Right hindlimb (tissue), 1 donor: ENCODE measurements at regions not wholly inside any gene's neighbourhood (a gene's known extent, or its start where the extent isn't known, plus 50 kb on each side); places are given as distances from the start of the nearest gene placed in this dataset.
"Not testable (repeated sequence)": the region's sequence is repeated elsewhere in the genome, so short reads cannot be mapped to it uniquely, and the experiment has no call there.

Experiments used
- DNase-seq: peaks from one replicate; pipeline ENCODE4 v3.0.0-alpha.2; 2018

- DNase-seq, result no peak
Measured at GRCh38 chr3:145088917-145089316, 1072.1 kb downstream of the PLOD2 start.

GRCh38 chr3:145089337-145089736, 1071.6 kb downstream of the PLOD2 start:
- DNase-seq, result no peak

DNA sequence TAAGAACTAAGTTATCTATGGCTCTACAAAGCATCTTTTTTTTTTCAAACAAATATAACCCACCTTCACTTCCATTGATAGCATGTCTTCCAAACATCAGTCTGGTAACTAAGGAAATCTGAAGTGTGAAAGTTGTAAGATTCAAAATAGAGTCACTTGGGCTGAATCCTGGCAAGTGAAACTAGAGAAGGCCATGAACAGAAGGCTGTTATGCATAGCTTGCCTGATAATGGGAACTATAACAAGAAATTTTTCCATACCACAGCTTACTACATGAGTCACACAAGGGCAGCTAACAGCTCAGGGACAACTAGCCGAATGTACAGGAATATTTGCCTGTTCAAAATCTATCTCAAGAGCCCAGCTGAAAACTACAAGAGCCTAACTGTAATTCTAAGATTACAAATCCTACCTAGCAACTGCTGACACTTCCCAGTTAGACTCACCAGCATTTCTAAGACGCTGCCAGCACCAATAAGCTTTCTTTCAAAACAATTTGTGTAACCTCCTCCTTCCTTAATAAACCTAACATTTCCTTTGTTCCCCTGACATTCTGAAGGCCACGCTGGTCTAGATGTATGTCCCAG, 1066.5 kb downstream of the PLOD2 start:
- no peak for DNase-seq

- not testable (repeated sequence) for DNase-seq
Measured at GRCh38 chr3:145111141-145111540, 1049.8 kb downstream of the PLOD2 start.

GRCh38 chr3:145116769-145117168, 1044.2 kb downstream of the PLOD2 start:
- no peak for DNase-seq

- no peak for DNase-seq
Measured at GRCh38 chr3:145118303-145118702, 1042.7 kb downstream of the PLOD2 start.

DNA sequence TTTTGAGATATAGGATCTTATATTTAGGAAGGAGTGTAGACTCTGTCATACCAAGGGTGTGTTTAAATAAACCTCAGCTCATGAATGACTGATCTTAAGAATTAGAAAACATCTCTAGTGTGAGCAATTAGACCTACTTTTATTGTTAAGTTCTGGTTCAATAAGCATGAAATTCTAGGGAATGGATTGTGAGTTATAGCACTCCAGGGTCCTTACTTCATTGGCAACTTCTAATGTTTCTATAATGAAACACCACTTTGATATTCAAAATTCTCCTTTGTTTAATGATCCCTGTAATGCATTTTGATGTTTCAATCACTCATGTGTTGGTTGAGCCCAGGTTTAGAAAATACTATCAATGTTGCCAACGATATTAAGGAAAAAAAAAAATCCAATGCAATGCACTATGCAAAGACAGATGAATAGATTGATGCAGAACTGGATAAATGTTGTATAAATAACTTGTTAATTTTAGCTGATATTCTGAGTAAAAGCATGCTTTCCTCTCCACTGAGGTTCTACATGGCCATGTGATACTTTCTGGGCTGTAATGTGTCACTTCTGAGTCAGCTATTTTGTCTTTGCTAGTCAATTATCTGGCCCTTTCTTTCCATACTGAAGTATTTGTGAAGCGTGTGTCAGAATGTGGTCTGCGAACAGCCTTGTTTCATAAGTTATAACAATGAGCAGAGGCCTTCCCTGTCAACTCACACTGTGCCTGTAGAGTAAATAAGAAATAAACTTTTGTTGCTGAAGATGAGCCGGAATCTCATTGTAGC, 1035.9 kb downstream of the PLOD2 start:
- DNase-seq, result no peak

DNA sequence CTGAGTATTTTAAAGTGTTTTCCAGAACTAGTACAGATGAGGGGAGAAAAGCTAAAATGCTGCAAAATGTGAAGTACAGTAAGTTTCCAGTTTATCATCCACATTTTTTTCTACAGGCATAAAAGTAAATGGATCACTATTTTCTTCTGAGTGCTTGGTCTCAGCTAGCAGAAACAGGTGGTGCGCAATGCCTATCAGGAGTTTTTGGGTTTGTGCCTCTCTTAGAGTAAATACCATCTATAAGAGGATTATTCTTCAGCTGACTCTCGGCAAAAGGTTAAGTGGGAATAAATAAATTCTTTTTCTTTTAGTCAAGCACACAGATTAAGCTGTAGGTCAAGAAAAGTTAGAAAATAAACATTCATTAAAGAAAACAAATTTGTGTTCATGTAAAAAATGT, 1027.7 kb downstream of the PLOD2 start:
- no peak for DNase-seq

DNA sequence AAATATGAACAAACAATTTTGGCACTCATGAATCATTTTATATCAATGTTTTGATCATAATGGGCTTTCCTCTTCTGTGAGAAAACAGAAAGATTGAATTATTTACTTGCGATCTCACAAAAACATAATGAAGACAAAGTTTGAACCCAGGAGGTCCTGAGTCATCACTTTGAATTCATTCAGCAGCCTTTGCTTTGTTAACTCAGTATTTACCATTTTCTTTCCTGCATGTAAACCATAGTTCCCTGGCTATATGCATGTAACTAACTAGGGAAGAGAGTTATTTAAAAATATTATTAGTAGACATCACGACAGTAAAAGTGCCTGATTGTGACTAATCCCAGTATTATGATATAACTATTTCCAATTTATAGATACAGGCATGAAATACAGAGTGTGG, 1026.2 kb downstream of the PLOD2 start:
- no peak for DNase-seq

- DNase-seq, result no peak
Measured at GRCh38 chr3:145144361-145144760, 1016.6 kb downstream of the PLOD2 start.

GRCh38 chr3:145145461-145145860, 1015.5 kb downstream of the PLOD2 start:
- DNase-seq, result no peak

GRCh38 chr3:145159640-145160039, 1001.3 kb downstream of the PLOD2 start:
- DNase-seq, result no peak

DNA sequence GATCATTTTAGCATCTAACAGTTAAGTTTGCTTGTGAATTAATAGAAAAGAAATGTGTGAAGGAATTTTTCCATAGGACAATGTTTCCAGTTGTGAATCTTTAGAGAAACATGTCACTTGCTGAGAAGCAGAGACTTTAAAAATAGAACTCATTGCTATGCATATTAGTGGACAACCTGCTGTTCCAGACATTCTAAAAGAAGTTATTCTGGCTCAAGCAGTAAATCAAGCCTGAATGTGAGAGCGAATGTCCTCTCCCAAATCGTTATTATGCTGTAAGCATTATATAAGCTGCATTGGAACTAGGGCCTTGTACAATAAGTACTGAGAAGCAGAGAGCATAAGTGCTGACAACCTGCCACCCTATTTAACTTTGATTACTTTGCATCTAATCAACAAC, 990.9 kb downstream of the PLOD2 start:
- no peak for DNase-seq

GRCh38 chr3:145175626-145176025, 985.4 kb downstream of the PLOD2 start:
- no peak for DNase-seq

DNA sequence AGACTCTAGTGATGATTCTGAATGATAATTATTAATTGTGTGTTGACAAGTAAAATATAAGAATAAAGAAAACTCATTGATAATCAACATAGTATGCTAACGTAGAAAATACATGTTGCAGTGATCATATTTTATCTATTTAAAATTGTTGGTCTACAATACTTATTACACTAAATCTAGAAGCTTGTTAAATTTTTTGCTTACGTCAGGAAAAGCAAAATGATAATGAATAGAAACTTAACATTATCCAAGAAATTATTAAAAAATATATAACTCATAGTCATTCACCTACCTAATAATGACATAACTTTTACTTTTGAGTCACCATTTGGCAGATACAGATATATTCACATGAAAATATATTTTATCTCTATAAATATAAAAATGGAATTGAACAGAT, 984.1 kb downstream of the PLOD2 start:
- no peak for DNase-seq

DNA sequence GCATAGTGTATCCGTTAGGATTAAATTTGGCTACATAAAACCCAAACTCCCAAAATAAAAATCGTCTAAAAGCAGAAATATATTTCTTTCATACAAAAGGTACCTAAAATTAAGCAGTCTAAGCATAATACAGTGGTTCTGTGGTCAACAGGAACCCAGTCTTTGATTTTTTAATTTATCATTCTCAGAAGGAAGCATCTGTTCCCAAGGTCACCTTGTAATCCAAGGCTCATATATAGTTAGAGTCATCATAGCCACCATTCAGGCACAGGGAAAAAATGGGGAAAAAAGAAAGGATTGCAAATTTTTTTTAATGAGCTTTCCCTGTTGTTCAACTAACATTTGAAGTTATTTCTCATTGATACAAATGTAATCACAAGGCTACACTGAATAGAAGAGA, 983.2 kb downstream of the PLOD2 start:
- no peak for DNase-seq

DNA sequence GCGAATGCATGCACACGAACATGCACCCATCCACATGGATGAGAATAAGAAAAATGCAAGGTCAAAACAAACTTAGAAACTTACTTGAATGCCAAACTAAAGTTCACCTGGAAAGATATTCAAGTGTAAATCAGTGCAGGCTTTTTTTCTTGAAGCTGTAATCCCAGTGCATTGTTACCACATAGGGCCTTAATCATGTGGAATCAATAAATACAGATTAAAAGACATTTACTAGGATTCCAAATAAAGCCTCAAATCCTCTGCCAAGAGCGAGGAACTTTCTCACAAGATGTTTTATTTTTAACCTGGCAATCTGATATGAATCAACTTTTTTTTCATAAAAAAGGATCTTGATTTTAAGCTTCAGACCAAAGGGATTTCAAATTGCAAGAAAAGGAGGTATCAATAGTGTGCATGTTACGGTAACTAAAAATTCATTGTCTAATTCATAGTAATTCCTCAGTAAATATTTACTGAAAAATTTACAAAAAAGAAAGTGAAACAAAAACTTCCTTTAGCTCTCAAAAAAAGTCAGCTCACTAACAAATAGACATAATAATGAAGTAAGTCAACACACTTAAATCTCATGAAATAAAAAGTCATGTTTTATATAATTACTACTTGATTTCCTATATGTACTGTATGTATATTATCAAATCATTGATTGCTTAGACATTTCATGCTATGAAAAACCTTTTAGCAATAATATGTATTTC, 978.6 kb downstream of the PLOD2 start:
- DNase-seq, result no peak

GRCh38 chr3:145183261-145183660, 977.7 kb downstream of the PLOD2 start:
- DNase-seq, result no peak

DNA sequence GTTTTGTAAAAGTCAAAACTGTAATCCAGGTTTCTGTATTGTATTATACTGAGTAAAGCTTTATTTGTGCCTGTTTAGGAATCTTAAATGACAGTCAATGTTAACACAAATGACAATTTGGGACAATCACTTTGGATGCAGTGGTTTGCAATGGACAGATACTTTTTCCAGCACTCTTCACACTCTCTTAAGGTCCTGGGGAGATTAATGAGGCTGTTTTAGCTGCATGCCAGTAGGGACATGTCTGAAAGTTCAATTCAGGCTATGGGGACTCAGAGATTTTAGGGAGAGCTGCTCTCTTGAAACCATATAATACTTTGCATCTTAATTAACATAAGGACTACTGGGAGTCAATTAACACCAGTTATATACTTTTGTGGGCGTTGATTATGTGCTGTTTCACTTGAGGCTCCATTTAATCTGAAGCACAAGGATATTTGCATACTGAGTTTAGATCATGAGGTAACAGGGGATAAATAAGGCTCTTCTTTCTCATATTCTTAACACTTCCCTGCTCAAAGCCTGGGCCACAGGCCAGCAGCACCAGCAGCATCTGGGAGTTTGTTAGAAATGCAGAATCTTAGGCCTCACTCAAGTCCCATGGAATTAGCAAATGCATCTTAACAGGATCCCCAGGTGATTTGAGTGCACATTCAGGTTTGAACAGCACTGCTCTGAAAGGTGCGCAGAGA, 972.8 kb downstream of the PLOD2 start:
- no peak for DNase-seq

DNA sequence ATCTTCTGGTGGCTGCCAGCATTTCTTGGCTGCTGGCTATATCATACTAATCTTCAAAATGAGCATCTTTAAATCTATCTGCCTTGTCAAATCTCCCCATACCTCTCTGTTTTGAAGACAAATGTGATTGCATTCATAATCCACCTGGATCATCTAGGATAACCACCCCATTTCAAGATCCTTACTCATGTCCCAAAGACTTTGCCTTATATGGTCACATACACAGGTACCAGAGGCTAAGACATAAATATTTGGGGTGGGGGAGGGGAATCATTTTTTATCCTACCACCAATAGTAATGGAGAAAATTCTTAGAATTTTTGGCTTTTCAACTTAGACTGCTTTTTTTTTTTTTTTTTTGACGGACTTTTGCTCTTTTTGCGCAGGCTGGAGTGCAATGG, 970.8 kb downstream of the PLOD2 start:
- DNase-seq, result no peak

DNA sequence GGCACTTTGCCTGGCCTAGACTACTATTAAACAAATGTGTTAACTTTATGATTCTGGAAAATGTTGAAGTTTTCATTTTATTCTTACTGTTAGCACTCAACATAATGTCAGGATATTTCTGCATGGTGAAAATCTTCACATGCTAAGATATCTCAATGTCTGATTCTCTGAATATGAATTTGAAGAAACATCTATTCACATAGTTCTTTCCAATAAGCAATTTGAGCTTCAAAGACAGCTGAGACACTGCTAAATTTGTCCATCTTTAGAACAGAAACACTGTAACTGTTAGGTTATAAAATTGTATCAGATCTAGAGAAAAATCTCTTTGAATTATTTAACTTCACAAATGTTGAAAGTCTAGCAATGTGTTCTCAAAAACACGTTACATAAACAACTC, 970.2 kb downstream of the PLOD2 start:
- DNase-seq, result no peak

GRCh38 chr3:145191543-145191942, 969.4 kb downstream of the PLOD2 start:
- no peak for DNase-seq

DNA sequence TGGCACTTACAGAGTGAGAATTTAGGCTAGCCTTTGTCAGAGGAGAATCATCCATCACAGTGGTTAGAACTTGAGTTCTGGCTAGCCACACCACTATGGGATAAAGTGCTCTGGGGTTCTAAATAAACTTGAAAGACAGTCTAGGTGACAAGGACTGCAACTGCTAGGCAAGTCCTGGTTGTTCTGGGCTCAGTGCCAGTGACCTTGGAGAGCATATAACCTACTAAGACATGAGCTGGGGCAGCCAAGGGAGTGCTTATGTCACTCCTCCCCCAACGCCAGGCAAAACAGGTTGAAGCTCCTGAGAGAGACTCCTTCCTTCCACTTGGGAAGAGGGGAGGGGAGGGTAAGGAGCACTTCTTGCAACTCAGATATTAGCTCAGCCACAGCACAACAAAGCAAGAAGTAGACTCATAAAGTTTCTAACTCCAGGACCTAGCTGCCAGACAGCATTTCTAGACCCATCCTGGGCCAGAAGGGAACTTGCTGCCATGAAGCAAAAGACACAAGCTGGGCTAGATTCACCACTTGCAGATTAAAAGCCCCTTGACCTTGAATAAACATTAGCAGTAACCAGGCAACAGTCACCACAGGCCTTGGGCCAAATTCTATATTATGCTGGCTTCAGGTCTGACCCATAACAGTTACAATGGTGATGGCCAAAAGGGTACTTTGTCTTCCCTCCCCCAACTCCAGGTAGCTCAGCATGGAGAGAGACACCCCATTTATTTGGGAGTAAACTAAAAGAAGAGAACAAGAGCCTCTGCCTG, 963.7 kb downstream of the PLOD2 start:
- DNase-seq, result no peak
